Nephron progenitor cell (in vitro differentiated cells): ENCODE measurements at regions not wholly inside any gene's neighbourhood (a gene's known extent, or its start where the extent isn't known, plus 50 kb on each side); places are given as distances from the start of the nearest gene placed in this dataset.
"Not testable (repeated sequence)": the region's sequence is repeated elsewhere in the genome, so short reads cannot be mapped to it uniquely, and the experiment has no call there.

Experiments
- DNase-seq: peaks from one replicate; pipeline ENCODE4 v3.0.0; 2021
- H3K27ac Mint-ChIP-seq: 2 replicates; pipeline ENCODE4 v1.8.0; 2021; ENCODE audit warnings: mild to moderate bottlenecking, moderate library complexity, mixed read lengths
- H3K27me3 Mint-ChIP-seq: 2 replicates; pipeline ENCODE4 v1.8.0; 2021; ENCODE audit warnings: mild to moderate bottlenecking, low read depth, mixed read lengths; ENCODE audit not compliant: poor library complexity
- H3K36me3 Mint-ChIP-seq: 2 replicates; pipeline ENCODE4 v1.8.0; 2021; ENCODE audit warnings: low read depth, mixed read lengths
- H3K4me1 Mint-ChIP-seq: 2 replicates; pipeline ENCODE4 v1.8.0; 2021; ENCODE audit warnings: mixed read lengths
- H3K4me3 Mint-ChIP-seq: 2 replicates; pipeline ENCODE4 v1.8.0; 2021; ENCODE audit warnings: mild to moderate bottlenecking, moderate library complexity, mixed read lengths
- H3K9me3 Mint-ChIP-seq: 2 replicates; pipeline ENCODE4 v1.8.0; 2021; ENCODE audit warnings: mild to moderate bottlenecking, moderate library complexity, mixed read lengths
- TF ChIP-seq, protein P1 (sequence below): fragments of 200-600 bp; sonication (generic); IDR thresholded peaks from 2 replicates; pipeline ENCODE4 v1.5.0; 2021; ENCODE audit warnings: antibody characterized with exemption

DNA sequence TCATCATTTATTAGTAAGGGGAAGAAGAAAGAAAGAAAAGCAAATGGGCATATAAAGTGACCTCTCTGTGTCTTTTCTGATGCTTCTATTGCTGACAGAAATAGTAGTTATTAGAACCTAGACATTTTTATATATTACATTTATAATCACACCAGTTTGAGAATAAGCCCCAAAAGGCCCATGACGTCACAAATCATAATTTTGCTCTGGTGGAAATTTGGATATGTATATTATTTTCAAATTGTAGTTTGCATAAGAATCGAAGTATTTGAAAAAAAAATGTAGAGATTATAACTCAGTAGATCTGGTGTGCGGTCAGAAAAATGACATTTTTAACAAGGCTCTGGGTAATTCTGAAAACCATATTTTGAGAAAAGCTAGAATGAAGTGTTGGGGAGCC, 101.2 kb upstream of the STEAP1 start:
- TF ChIP-seq, protein P1, sequence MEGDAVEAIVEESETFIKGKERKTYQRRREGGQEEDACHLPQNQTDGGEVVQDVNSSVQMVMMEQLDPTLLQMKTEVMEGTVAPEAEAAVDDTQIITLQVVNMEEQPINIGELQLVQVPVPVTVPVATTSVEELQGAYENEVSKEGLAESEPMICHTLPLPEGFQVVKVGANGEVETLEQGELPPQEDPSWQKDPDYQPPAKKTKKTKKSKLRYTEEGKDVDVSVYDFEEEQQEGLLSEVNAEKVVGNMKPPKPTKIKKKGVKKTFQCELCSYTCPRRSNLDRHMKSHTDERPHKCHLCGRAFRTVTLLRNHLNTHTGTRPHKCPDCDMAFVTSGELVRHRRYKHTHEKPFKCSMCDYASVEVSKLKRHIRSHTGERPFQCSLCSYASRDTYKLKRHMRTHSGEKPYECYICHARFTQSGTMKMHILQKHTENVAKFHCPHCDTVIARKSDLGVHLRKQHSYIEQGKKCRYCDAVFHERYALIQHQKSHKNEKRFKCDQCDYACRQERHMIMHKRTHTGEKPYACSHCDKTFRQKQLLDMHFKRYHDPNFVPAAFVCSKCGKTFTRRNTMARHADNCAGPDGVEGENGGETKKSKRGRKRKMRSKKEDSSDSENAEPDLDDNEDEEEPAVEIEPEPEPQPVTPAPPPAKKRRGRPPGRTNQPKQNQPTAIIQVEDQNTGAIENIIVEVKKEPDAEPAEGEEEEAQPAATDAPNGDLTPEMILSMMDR: no peak
- no peak for DNase-seq
- Mint-ChIP-seq H3K4me3 (no peak overlapping the region), H3K9me3 (no peaks in the 10 kb centered on the region), H3K4me1 (no peaks in the 10 kb centered on the region), H3K27me3 (no peaks in the 10 kb centered on the region), H3K27ac (no peak overlapping the region), H3K36me3 (no peaks in the 10 kb centered on the region)

GRCh38 chr7:90061077-90061476, 93.2 kb upstream of the STEAP1 start:
- H3K4me1 Mint-ChIP-seq: no peaks in the 10 kb centered on the region
- no peak overlapping the region for H3K27ac Mint-ChIP-seq
- no peak for DNase-seq
- H3K9me3 Mint-ChIP-seq: peaks cover 4% of the 10 kb centered on the region
- TF ChIP-seq, protein P1: no peak
- no peak overlapping the region for H3K4me3 Mint-ChIP-seq
- no peaks in the 10 kb centered on the region for H3K27me3 Mint-ChIP-seq
- H3K36me3 Mint-ChIP-seq: no peaks in the 10 kb centered on the region

DNA sequence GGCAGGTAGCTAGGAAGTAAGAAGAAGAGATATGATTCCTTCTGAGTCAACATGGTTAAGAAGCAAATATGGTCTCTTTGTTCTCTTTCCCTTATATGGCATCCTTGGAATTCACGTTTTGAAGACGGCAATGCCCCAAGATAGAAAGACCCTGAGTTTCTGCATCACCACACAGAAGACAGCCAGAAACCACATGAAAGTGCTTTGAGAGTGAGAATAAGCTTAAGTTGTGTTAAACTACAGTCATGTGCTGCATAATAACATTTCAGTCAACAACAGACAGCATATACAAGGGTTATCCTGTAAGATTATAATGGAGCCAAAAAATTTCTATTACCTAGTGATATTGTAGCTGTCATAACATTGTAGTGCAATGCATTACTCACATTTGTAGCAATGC, 89.9 kb upstream of the STEAP1 start:
- H3K36me3 Mint-ChIP-seq: no peaks in the 10 kb centered on the region
- no peaks in the 10 kb centered on the region for H3K27me3 Mint-ChIP-seq
- peaks cover 4% of the 10 kb centered on the region for H3K9me3 Mint-ChIP-seq
- no peak for DNase-seq
- H3K27ac Mint-ChIP-seq: no peak overlapping the region
- TF ChIP-seq, protein P1: no peak
- no peak overlapping the region for H3K4me3 Mint-ChIP-seq
- peaks cover 6% of the 10 kb centered on the region for H3K4me1 Mint-ChIP-seq

DNA sequence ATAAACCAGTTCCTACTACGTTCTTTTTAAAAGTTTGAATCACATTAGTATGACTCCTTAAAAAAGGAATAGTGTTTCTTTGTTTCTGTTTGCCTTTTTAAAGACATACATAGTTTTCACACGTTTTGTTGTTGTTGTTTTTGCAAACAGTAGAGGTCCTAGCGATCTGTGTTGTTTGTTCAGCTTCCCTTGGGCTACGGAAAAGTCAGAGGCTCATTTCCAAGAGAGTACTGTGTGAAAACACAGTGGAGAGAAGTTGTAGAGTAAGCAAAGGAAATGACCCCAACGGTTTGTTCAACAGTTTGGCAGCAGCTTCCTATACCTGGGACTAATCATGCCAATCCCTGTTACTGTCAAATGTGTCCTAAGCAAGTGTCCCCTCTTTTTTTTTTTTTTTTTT, 87.1 kb upstream of the STEAP1 start:
- Mint-ChIP-seq H3K9me3 (peaks cover 14% of the 10 kb centered on the region), H3K4me1 (peaks cover 6% of the 10 kb centered on the region), H3K27ac (peak overlapping the region; percentile 36), H3K36me3 (no peaks in the 10 kb centered on the region), H3K27me3 (peaks cover 2% of the 10 kb centered on the region), H3K4me3 (no peak overlapping the region)
- TF ChIP-seq, protein P1: no peak
- no peak for DNase-seq

DNA sequence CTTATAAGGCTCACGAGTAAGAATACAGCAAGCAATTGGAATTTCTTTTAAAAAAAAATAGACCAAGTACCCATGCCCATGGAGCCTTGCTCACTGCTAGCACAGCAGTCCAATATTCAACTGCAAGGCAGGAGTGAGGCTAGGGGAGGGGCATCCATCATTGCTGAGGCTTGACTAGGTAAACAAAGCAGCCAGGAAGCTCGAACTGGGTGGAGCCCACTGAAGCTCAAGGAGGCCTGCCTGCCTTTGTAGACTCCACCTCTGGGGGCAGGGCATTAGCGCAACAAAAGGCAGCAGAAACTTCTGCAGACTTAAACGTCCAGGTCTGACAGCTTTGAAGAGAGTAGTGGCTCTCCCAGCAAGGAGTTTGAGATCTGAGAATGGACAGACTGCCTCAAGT, 84.0 kb upstream of the STEAP1 start:
- H3K27ac Mint-ChIP-seq, H3K4me1 Mint-ChIP-seq, H3K4me3 Mint-ChIP-seq, H3K27me3 Mint-ChIP-seq, H3K36me3 Mint-ChIP-seq: not testable (repeated sequence)
- DNase-seq: peak; percentile 42
- H3K9me3 Mint-ChIP-seq: peaks cover 28% of the 10 kb centered on the region

- DNase-seq: no peak
- H3K9me3 Mint-ChIP-seq: peaks cover 14% of the 10 kb centered on the region
- no peaks in the 10 kb centered on the region for H3K27me3 Mint-ChIP-seq
- H3K4me3 Mint-ChIP-seq: peak overlapping the region; percentile 26
- peak overlapping the region; percentile 91 for H3K27ac Mint-ChIP-seq
- H3K4me1 Mint-ChIP-seq: peaks cover 17% of the 10 kb centered on the region
- no peaks in the 10 kb centered on the region for H3K36me3 Mint-ChIP-seq
- TF ChIP-seq, protein P1: no peak
Measured at GRCh38 chr7:90078921-90079320, 75.3 kb upstream of the STEAP1 start.
